Activated CD4-positive, CD25-positive, alpha-beta regulatory T cell treated with anti-CD3 and anti-CD28 coated beads, Interleukin-2, amount 50 U/mL, for 24 hours (primary cell): ENCODE measurements at regions not wholly inside any gene's neighbourhood (a gene's known extent, or its start where the extent isn't known, plus 50 kb on each side); places are given as distances from the start of the nearest gene placed in this dataset.

ENCODE experiments used
- ATAC-seq, 2 donors: fragments of 150-1000 bp; cut with Tn5 transposase; one replicate each; pipeline ENCODE4 v1.10.0; 2021; ENCODE audit warnings: mild to moderate bottlenecking in 1 of 2, moderate library complexity in 1 of 2

GRCh38 chrX:20861113-20861512 lies 513.1 kb upstream of the CNKSR2 start:
- ATAC-seq: no peak

- no peak for ATAC-seq
Observed at GRCh38 chrX:20857746-20858145, 516.5 kb upstream of the CNKSR2 start.

GRCh38 chrX:20838477-20838876 lies 535.7 kb upstream of the CNKSR2 start:
- ATAC-seq: no peak

GRCh38 chrX:20829665-20830491 lies 544.3 kb upstream of the CNKSR2 start:
- no peak for ATAC-seq

GRCh38 chrX:20825984-20826383 lies 548.2 kb upstream of the CNKSR2 start:
- ATAC-seq: no peak

GRCh38 chrX:20803971-20804370 lies 537.3 kb upstream of the RPS6KA3 start:
- ATAC-seq: no peak

GRCh38 chrX:20802036-20802435 lies 535.3 kb upstream of the RPS6KA3 start:
- no peak for ATAC-seq

- ATAC-seq: no peak
Observed at GRCh38 chrX:20796450-20796849, 529.7 kb upstream of the RPS6KA3 start.

- ATAC-seq: no peak
Observed at GRCh38 chrX:20789103-20789502, 522.4 kb upstream of the RPS6KA3 start.

- no peak for ATAC-seq
Observed at GRCh38 chrX:20767346-20767745, 500.6 kb upstream of the RPS6KA3 start.

GRCh38 chrX:20756585-20756984 lies 489.9 kb upstream of the RPS6KA3 start:
- ATAC-seq: no peak

GRCh38 chrX:20753076-20753475 lies 486.4 kb upstream of the RPS6KA3 start:
- no peak for ATAC-seq

GRCh38 chrX:20746690-20747089 lies 480.0 kb upstream of the RPS6KA3 start:
- no peak for ATAC-seq

- no peak for ATAC-seq
Observed at GRCh38 chrX:20743046-20743445, 476.3 kb upstream of the RPS6KA3 start.

- no peak for ATAC-seq
Observed at GRCh38 chrX:20742106-20742505, 475.4 kb upstream of the RPS6KA3 start.

- no peak for ATAC-seq
Observed at GRCh38 chrX:20740443-20740842, 473.7 kb upstream of the RPS6KA3 start.

GRCh38 chrX:20739038-20739745 lies 472.5 kb upstream of the RPS6KA3 start:
- ATAC-seq: no peak

GRCh38 chrX:20729416-20729815 lies 462.7 kb upstream of the RPS6KA3 start:
- no peak for ATAC-seq

GRCh38 chrX:20727447-20727846 lies 460.7 kb upstream of the RPS6KA3 start:
- no peak for ATAC-seq

GRCh38 chrX:20720954-20721626 lies 454.4 kb upstream of the RPS6KA3 start:
- no peak for ATAC-seq

GRCh38 chrX:20718592-20719380 lies 452.1 kb upstream of the RPS6KA3 start:
- ATAC-seq: no peak

- ATAC-seq: no peak
Observed at GRCh38 chrX:20715176-20715575, 448.5 kb upstream of the RPS6KA3 start.

GRCh38 chrX:20712811-20713210 lies 446.1 kb upstream of the RPS6KA3 start:
- no peak for ATAC-seq
